Right kidney (tissue), 1 donor: ENCODE measurements at regions not wholly inside any gene's neighbourhood (a gene's known extent, or its start where the extent isn't known, plus 50 kb on each side); places are given as distances from the start of the nearest gene placed in this dataset.

Source experiments
- DNase-seq: peaks from one replicate; pipeline ENCODE4 v3.0.0-alpha.2; 2016

- no peak for DNase-seq
Measured at GRCh38 chr2:129757366-129757914, 222.0 kb upstream of the RAB6C start.

- DNase-seq = no peak
Measured at GRCh38 chr2:129757915-129758783, 221.3 kb upstream of the RAB6C start.

- no peak for DNase-seq
Measured at GRCh38 chr2:129758784-129759471, 220.5 kb upstream of the RAB6C start.

GRCh38 chr2:129759472-129760010, 219.9 kb upstream of the RAB6C start:
- no peak for DNase-seq

- no peak for DNase-seq
Measured at GRCh38 chr2:129760669-129761068, 218.8 kb upstream of the RAB6C start.

GRCh38 chr2:129761569-129762021, 217.9 kb upstream of the RAB6C start:
- no peak for DNase-seq

GRCh38 chr2:129762386-129763189, 216.9 kb upstream of the RAB6C start:
- no peak for DNase-seq

- DNase-seq = no peak
Measured at GRCh38 chr2:129763190-129763846, 216.1 kb upstream of the RAB6C start.

- DNase-seq = no peak
Measured at GRCh38 chr2:129763966-129764365, 215.5 kb upstream of the RAB6C start.

GRCh38 chr2:129764376-129765325, 214.8 kb upstream of the RAB6C start:
- no peak for DNase-seq

- no peak for DNase-seq
Measured at GRCh38 chr2:129765326-129765677, 214.2 kb upstream of the RAB6C start.

- DNase-seq = peak; percentile 45
Measured at GRCh38 chr2:129765678-129766351, 213.7 kb upstream of the RAB6C start.

- no peak for DNase-seq
Measured at GRCh38 chr2:129766374-129766993, 213.0 kb upstream of the RAB6C start.

- no peak for DNase-seq
Measured at GRCh38 chr2:129767346-129768035, 212.0 kb upstream of the RAB6C start.

GRCh38 chr2:129768036-129768386, 211.5 kb upstream of the RAB6C start:
- DNase-seq = no peak

GRCh38 chr2:129768485-129769184, 210.8 kb upstream of the RAB6C start:
- peak; percentile 50 for DNase-seq

- no peak for DNase-seq
Measured at GRCh38 chr2:129769185-129769991, 210.1 kb upstream of the RAB6C start.
